GM18868 (cell line): ENCODE measurements at regions not wholly inside any gene's neighbourhood (a gene's known extent, or its start where the extent isn't known, plus 50 kb on each side); places are given as distances from the start of the nearest gene placed in this dataset.

ENCODE experiments used
- ATAC-seq: cut with Tn5 transposase; IDR thresholded peaks from one replicate; pipeline ENCODE4 v1.9.1; 2021; ENCODE audit warnings: mild to moderate bottlenecking, moderate library complexity; ENCODE audit not compliant: unreplicated experiment

- no peak for ATAC-seq
Observed at GRCh38 chr6:33952016-33952415, 148.2 kb upstream of the MLN start.

GRCh38 chr6:33950891-33951889 lies 147.4 kb upstream of the MLN start:
- no peak for ATAC-seq

GRCh38 chr6:33950472-33950881 lies 146.7 kb upstream of the MLN start:
- no peak for ATAC-seq

DNA sequence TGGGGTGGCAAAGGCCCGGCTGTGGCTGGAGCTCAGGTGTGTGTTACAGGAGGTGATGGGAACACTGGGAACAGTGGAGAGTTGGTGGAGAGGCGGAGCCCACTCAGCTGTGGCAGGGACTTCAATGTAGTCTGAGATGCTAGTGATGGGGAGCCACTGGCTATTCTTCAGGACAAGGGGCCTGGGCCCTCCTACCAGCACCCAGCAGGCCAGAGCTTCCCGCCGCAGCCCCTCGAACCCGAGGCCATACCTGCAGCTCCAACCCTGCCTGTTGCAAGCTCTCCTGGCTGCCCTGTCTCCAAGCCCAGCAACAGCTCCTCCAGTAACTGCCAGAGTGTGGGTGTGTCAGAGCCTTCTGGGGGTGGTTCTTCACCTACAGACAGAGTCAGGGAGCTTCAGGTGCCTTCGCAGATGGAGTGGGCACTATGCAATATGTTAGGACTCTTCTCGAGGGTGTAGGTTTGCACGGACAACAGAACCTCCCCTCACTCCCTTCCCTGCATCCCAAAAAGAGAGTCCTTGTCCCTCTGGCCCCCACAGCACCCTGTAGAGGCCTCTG lies 146.2 kb upstream of the MLN start:
- ATAC-seq, result no peak

DNA sequence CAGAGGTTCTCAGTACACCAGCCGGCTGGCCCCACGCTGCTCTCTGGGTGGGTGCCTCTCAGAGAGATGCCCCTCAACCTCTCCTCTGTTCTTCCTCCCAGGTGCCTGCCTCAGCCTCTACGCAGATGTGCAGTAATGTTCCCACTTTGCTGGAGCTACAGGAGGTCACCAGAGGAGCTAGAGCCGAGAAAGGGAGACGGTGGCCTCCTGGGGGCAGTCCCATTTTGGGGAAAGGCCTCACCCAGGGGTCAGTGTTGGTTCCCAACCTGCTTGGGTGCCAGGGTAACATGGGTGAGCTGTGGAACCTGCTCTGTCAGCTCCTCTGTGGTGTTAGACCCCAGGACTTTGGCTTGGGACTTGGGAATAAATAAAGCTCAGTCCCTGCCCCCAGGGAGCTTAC lies 145.3 kb upstream of the MLN start:
- no peak for ATAC-seq

- no peak for ATAC-seq
Observed at GRCh38 chr6:33947916-33948594, 144.3 kb upstream of the MLN start.

GRCh38 chr6:33947047-33947446 lies 143.2 kb upstream of the MLN start:
- no peak for ATAC-seq

DNA sequence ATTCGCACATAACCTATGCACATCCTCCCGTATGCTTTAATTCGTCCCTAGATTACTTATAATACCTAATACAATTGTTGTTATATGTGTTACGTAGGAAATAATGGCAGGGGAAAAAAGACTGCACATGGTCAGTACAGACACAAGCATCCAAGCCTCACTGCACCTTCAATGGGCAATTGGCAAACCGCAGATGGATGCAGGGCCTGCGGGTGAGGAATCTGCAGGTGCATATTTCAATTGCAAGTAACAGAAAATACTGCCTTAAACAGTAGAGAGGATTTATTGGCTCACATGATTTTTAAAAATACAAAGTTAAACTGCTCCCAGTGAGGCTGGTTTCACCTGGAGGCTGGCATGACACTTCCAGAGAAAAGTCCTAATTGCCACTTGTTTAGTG lies 142.1 kb upstream of the MLN start:
- no peak for ATAC-seq

DNA sequence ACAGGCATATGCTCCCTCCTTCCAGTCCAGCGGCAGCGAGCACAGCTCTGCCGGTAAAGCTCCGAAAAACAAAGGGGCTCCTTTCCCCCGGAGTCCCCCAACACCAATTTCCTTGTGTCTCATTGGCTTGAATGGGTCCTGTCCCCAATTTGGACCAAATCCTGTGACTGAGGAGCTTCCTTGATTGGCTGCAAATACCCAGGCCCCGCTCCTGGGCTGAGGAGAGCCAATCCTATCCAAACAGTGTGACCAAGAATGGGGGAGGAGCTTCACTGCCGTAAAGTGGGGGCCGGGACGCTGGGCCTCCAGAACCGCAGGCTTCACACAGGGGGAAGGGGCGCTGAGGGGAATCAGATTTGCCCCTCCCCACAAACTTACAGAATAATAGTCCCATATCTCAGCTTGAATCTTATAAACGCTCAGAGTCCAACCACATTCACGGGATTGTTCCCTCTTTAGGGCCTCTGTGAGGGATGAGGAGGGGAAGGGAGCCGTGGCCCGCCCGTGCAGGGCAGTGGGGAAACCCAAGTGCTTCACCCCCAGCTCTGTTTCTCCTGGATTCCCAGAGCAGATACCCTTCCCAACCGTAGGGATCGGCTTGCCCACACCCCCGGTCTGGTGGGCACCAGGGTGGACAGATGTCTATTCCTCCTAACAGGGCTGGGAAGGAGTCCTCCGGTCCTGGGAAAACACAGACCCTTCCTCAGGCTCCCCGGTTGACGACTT lies 141.0 kb upstream of the MLN start:
- no peak for ATAC-seq

GRCh38 chr6:33936886-33937285 lies 133.1 kb upstream of the MLN start:
- no peak for ATAC-seq

- ATAC-seq, result no peak
Observed at GRCh38 chr6:33935439-33936080, 131.8 kb upstream of the MLN start.

DNA sequence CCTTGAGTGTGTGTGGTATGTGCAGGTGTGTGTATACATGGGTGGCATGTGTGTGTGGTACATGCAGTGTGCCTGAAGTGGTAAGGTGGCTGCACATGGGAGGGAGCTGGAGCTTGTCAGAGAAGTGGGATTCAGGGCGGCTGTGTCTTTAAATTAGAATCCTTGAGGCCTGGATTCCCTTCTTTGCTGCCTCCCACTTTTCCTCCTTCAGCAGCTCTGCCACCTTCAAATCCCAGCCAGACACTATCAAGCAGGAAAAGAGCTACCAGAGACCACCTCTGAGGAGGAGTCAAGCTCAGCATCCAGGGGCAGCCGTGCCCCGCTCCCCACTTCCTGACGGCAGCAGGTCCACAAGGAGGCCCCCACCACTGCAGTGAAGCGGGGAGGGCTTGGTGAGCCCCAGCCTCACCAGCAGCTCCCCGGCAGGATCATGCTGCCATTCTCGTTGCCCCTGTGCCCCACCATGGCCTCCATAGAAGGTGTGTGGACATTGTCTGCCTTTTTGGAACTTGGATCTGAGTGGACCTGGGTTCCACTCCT lies 131.0 kb upstream of the MLN start:
- ATAC-seq, result no peak

GRCh38 chr6:33933101-33933500 lies 129.3 kb upstream of the MLN start:
- no peak for ATAC-seq

GRCh38 chr6:33931799-33932198 lies 128.0 kb upstream of the MLN start:
- no peak for ATAC-seq

- ATAC-seq, result no peak
Observed at GRCh38 chr6:33929575-33930288, 125.9 kb upstream of the MLN start.

DNA sequence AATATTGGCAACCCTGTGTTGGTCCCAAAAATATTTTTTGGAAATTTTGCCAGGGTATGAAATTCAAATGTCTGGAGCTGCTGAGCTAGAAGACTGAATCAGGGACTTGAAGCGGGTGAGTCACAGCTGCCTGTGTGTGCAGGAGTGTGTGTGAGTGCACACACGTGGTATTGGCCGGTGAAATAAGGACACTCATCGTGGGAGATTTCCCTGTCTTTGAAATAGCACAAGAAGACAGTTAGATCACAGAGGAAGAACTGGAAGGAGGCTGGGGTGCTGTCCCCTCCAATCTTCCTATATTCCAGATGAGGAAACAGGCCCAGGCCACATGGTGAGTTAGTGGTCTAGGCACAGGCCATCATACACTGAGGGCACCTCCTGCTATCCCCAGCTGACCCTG lies 123.8 kb upstream of the MLN start:
- no peak for ATAC-seq

- no peak for ATAC-seq
Observed at GRCh38 chr6:33927112-33927511, 123.3 kb upstream of the MLN start.

- no peak for ATAC-seq
Observed at GRCh38 chr6:33926451-33926850, 122.6 kb upstream of the MLN start.

DNA sequence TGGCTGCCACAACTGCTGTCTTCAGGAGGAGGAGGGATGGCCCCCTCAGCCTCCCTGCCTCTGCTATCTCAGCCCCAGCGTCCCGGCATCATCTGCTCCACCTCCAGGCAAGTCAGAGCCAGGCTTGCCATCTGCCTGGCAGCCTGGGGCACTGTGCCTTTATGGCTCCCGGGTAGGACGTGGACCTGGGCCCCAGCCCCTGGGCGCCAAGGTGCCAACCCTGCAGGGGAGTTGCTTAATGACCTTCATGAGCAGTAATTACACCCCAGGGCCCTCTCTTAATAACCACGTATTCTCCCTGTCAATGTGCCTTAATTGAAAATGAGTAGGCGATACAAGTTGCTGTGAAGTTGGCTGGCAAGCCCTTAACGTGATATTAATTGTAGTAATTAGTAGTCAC lies 122.1 kb upstream of the MLN start:
- no peak for ATAC-seq

GRCh38 chr6:33925210-33925609 lies 121.4 kb upstream of the MLN start:
- no peak for ATAC-seq
